GM12892 (cell line): ENCODE measurements at regions not wholly inside any gene's neighbourhood (a gene's known extent, or its start where the extent isn't known, plus 50 kb on each side); places are given as distances from the start of the nearest gene placed in this dataset.
A peak's percentile ranks its signal among the peaks of the same experiment; 100 is the strongest.
"Not testable (repeated sequence)": the region's sequence is repeated elsewhere in the genome, so short reads cannot be mapped to it uniquely, and the experiment has no call there.

Experiments used
- DNase-seq: peaks from one replicate; pipeline ENCODE4 v3.0.0; 2011; ENCODE audit not compliant: insufficient read length
- FAIRE-seq: peaks from 2 replicates; lab custom pipeline; 2011; peaks lifted over from hg19 to GRCh38; lab: Jason Lieb, UNC
- POLR2A ChIP-seq: IDR thresholded peaks from 2 replicates; pipeline ENCODE4 v1.6.1; 2011; ENCODE audit warnings: low read depth, low read length, control low read depth
- POLR2AphosphoS5 ChIP-seq: IDR thresholded peaks from 2 replicates; pipeline ENCODE4 v1.6.1; 2011; ENCODE audit warnings: low read depth, low read length, control low read depth
- TAF1 ChIP-seq: IDR thresholded peaks from 2 replicates; pipeline ENCODE4 v1.6.1; 2011; ENCODE audit warnings: low read depth, mild to moderate bottlenecking, control low read depth, low read length, borderline replicate concordance

GRCh38 chr1:199243423-199244061 lies 604.7 kb downstream of the PTPRC start:
- DNase-seq (peak; percentile 5), FAIRE-seq (peak; percentile 78)
- TF ChIP-seq TAF1 (no peak), POLR2AphosphoS5 (no peak), POLR2A (no peak)

GRCh38 chr1:199245946-199246345 lies 607.1 kb downstream of the PTPRC start:
- no peak for DNase-seq
- TF ChIP-seq POLR2A = no peak
- TF ChIP-seq POLR2AphosphoS5 = no peak
- no peak for TF ChIP-seq TAF1
- no peak for FAIRE-seq

DNA sequence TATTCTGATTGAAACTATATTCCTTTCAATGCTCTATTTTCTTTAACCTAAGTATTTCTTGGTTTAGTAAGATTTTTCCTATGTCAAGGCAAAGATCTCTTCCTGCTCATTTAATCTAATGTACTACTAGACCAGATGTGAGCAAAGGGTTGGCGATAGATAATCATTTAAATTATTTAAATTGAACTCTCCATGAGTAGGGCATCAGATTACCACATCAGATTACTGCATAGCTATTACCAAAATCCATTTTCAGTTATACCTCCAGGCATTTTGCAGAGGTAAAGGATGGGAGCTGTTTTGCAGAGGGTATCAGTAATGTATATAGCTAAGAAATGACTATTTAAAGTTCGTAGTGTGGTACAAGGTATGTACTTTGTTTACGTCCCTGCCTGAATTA lies 607.9 kb downstream of the PTPRC start:
- DNase-seq = no peak
- TF ChIP-seq TAF1 (no peak), POLR2A (no peak), POLR2AphosphoS5 (no peak)
- FAIRE-seq = no peak

- TF ChIP-seq TAF1 = no peak
- TF ChIP-seq POLR2A = no peak
- TF ChIP-seq POLR2AphosphoS5 = no peak
- no peak for FAIRE-seq
- no peak for DNase-seq
Measured at GRCh38 chr1:199247891-199248290, 609.1 kb downstream of the PTPRC start.

- DNase-seq, FAIRE-seq: not testable (repeated sequence)
Measured at GRCh38 chr1:199254040-199254439, 615.2 kb downstream of the PTPRC start.

- FAIRE-seq (no peak), DNase-seq (no peak)
- TF ChIP-seq TAF1 (no peak), POLR2A (no peak), POLR2AphosphoS5 (no peak)
Measured at GRCh38 chr1:199261328-199261727, 622.5 kb downstream of the PTPRC start.

DNA sequence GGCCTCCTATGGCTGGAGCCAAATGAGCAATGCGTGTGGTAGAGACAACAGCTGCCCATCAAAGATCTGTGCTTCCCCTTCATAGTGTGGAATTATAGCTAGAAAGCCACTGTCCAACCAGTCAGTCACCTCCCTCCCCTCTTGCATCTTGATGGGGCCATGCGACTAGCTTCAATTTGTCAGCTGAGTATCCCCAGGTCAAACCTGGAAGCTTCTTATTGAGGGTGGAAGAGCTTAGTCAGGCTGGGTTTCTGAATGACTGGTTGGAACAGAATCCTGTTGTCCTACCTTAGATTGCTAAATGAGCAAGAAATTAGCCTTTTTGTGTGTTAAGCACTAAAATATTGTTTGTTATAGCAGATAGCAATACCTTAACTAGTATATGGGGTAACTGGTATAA lies 625.4 kb downstream of the PTPRC start:
- FAIRE-seq = peak; percentile 17
- TF ChIP-seq POLR2AphosphoS5 (no peak), POLR2A (no peak), TAF1 (no peak)

GRCh38 chr1:199264911-199265310 lies 626.1 kb downstream of the PTPRC start:
- DNase-seq = no peak
- FAIRE-seq = no peak
- TF ChIP-seq POLR2A (no peak), POLR2AphosphoS5 (no peak), TAF1 (no peak)

More for the DNA sequence above, 625.4 kb downstream of the PTPRC start:
- no peak for DNase-seq

- DNase-seq (no peak), FAIRE-seq (no peak)
- no peak for TF ChIP-seq POLR2AphosphoS5
- no peak for TF ChIP-seq POLR2A
- TF ChIP-seq TAF1 = no peak
Measured at GRCh38 chr1:199265319-199265718, 626.5 kb downstream of the PTPRC start.

DNA sequence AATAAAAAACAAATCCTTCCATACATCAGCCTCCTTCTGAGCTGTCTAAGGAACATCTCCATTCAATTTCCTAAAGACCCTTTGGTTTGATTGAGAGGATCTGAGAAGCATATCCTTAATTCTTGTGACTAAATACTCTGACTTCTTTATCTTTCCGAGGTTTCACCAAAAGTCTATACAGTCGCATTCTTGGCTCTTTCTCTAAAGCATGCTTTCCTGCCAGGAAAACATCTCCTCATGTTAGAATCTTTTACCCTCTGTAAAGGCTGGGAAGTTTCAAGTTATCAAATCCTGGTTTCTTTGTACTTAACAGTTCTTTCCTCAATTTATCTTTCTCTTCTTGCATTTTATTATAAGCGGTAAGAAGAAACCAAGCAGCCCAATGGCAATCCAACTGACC lies 630.4 kb downstream of the PTPRC start:
- no peak for FAIRE-seq
- DNase-seq = no peak
- no peak for TF ChIP-seq POLR2A
- TF ChIP-seq TAF1 = no peak
- TF ChIP-seq POLR2AphosphoS5 = no peak

DNA sequence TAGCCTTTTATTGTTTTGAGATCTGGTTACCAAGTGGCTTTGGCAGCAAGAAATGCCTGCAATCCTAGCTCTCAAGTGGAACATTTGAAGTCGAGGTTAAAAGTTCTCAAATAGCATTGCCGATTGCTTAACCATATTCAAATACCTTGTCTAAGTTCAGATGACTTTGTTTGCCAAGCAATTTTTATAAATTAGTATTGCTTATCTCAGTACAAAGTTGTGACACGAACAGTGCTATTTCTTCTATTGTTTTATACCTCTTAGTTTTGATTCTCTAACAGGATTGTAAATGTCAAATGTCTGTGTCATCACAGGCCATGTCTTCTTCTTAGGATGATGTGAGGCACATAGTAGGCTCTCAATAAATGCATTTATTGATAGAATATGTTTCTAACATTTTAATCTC lies 633.3 kb downstream of the PTPRC start:
- DNase-seq (no peak), FAIRE-seq (no peak)
- TF ChIP-seq POLR2A = no peak
- TF ChIP-seq POLR2AphosphoS5 = no peak

DNA sequence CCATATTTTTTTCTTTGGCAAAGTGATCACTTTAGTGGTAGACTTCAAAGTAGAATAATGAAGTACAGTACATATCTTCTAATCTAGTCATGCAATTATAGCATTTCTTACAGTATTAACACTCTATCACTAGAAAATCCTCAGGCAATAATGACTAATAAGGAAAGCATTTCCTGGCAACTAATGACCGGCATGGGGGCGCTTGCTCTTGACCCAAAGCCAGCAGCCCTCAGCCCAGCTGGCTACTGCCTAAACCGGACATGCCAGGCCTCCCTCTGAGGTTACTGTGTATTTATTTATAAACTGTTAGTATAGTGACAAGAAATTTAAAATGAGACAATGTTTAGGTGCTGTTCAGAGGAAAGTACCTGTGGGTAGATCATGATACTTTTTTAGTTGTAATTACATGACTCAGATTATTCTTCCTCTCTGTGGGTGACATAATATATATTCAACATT lies 633.8 kb downstream of the PTPRC start:
- DNase-seq = no peak

More for the DNA sequence above, 633.8 kb downstream of the PTPRC start:
- no peak for TF ChIP-seq POLR2A
- TF ChIP-seq POLR2AphosphoS5 = no peak
- no peak for TF ChIP-seq TAF1
- FAIRE-seq = no peak
